ENCODE measurements at regions not wholly inside any gene's neighbourhood (a gene's known extent, or its start where the extent isn't known, plus 50 kb on each side); places are given as distances from the start of the nearest gene placed in this dataset.

DNA sequence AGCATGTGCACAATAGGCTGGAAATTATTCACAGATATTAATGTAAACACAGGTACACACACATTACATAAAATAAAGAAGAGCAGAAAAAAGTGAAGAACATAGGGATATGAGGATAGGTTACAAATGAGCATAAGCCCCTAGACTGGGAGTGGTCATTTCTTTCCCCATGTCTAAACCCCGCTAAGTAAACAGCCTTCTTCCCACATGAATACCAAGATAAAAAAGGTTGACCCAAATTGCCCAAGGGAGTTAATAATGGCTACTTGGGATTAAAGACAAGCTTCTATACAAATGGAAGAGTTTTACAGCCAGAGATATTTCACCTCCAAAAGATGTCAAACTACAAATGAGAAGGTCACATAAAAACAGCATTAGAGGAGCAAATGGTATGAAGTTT lies 527.1 kb upstream of the CELF2 start:
- no peak for DNase-seq (ENCODE audit: low read depth)
- H3K4me3 ChIP-seq (ENCODE audit: control insufficient read depth, low read depth, low read length), result no peak overlapping the region
- TF ChIP-seq, protein P1, sequence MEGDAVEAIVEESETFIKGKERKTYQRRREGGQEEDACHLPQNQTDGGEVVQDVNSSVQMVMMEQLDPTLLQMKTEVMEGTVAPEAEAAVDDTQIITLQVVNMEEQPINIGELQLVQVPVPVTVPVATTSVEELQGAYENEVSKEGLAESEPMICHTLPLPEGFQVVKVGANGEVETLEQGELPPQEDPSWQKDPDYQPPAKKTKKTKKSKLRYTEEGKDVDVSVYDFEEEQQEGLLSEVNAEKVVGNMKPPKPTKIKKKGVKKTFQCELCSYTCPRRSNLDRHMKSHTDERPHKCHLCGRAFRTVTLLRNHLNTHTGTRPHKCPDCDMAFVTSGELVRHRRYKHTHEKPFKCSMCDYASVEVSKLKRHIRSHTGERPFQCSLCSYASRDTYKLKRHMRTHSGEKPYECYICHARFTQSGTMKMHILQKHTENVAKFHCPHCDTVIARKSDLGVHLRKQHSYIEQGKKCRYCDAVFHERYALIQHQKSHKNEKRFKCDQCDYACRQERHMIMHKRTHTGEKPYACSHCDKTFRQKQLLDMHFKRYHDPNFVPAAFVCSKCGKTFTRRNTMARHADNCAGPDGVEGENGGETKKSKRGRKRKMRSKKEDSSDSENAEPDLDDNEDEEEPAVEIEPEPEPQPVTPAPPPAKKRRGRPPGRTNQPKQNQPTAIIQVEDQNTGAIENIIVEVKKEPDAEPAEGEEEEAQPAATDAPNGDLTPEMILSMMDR (conservative IDR thresholded peaks at IDR 0.05; ENCODE audit: control insufficient read depth, insufficient read depth, low read depth, low read length), result no peak

DNA sequence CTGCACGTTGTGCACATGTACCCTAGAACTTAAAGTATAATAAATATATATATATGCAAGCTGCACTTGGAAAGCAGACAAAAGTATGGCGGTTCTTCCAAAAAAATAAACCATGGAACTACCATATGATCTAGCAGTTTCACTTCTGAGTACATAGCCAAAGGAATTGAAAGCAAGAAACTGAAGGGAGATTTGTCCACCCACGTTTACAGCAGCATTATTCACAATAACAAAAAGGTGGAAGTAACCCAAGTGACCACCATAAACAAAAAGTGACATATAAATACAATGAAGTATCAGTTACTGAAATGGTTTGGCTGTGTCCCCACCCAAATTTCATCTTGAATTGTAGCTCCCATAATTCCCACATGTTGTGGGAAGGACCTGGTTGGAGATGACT lies 525.3 kb upstream of the CELF2 start:
- TF ChIP-seq, protein P1 (conservative IDR thresholded peaks at IDR 0.05; ENCODE audit: control insufficient read depth, insufficient read depth, low read depth, low read length), result no peak
- DNase-seq (ENCODE audit: low read depth), result no peak

DNA sequence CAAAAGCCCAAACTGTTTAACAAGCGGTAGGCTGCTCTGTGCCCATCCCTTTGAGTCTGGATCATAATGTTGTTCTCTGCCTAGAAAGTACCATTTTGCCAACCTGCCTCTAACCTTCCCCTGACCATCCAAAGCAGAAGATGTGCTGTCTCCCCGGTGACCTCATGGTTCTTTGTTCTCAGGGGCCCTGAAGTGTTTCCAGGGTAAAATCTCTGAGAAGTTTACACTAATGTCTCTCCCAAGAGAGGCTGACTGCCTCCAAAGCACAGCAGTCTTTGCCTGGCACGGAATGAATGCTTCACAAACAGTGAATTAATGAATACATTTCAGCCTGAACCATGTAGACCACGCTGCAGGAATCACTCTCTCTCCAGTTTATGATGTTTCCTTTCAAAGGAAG lies 523.8 kb upstream of the CELF2 start:
- TF ChIP-seq, protein P1 (conservative IDR thresholded peaks at IDR 0.05; ENCODE audit: control insufficient read depth, insufficient read depth, low read depth, low read length), result no peak
- DNase-seq (ENCODE audit: low read depth), result no peak
- H3K4me3 ChIP-seq (ENCODE audit: control insufficient read depth, low read depth, low read length), result no peak overlapping the region

More for the DNA sequence above, 525.3 kb upstream of the CELF2 start:
- no peak overlapping the region for H3K4me3 ChIP-seq (ENCODE audit: control insufficient read depth, low read depth, low read length)

DNA sequence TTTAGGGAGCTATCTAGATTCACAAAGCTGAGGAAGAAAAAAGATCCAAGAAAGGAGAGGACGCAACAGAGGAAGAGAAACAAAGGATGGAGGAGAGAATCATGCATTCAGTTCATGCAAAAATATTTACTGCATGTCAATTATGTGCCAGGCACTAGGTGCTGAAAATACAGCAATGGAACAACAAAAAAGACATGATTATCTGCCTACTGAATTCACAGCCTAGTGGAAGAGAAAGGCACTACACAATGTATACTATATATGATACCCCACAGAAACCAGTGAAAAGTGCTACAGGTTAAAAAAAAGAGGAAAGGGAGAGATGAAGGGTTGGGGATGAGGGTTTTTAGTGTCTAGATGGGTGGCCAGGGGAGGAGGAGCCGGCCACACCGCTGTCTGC lies 520.4 kb upstream of the CELF2 start:
- H3K4me3 ChIP-seq (ENCODE audit: control insufficient read depth, low read depth, low read length), result no peak overlapping the region
- no peak for DNase-seq (ENCODE audit: low read depth)
- TF ChIP-seq, protein P1 (conservative IDR thresholded peaks at IDR 0.05; ENCODE audit: control insufficient read depth, insufficient read depth, low read depth, low read length), result peak; percentile 6

DNA sequence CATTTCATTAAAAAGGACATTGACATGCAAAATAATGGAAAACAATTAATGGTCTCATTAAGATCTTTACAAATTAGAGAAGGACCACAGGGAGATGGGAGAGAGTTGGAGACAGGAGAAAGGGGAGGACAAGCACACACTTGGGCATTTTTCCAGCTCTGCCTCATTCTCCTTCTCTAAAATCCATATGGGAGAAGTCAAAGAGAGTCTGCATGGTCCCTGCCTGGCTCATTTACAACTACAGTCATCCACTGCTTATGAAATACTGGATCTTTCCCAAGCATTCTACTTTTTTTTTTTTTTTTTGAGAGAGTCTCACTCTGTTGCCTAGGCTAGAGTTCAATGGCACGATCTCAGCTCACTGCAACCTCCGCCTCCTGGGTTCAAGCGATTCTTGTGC lies 518.9 kb upstream of the CELF2 start:
- H3K4me3 ChIP-seq (ENCODE audit: control insufficient read depth, low read depth, low read length), result no peak overlapping the region
- peak; percentile 86 for DNase-seq (ENCODE audit: low read depth)
- TF ChIP-seq, protein P1 (conservative IDR thresholded peaks at IDR 0.05; ENCODE audit: control insufficient read depth, insufficient read depth, low read depth, low read length), result no peak

GRCh38 chr10:10499839-10500238 lies 517.8 kb upstream of the CELF2 start:
- DNase-seq (ENCODE audit: low read depth), result peak; percentile 68
- no peak overlapping the region for H3K4me3 ChIP-seq (ENCODE audit: control insufficient read depth, low read depth, low read length)
- TF ChIP-seq, protein P1 (conservative IDR thresholded peaks at IDR 0.05; ENCODE audit: control insufficient read depth, insufficient read depth, low read depth, low read length), result no peak

GRCh38 chr10:10500937-10501336 lies 516.7 kb upstream of the CELF2 start:
- DNase-seq (ENCODE audit: low read depth), result peak; percentile 86
- no peak overlapping the region for H3K4me3 ChIP-seq (ENCODE audit: control insufficient read depth, low read depth, low read length)
- TF ChIP-seq, protein P1 (conservative IDR thresholded peaks at IDR 0.05; ENCODE audit: control insufficient read depth, insufficient read depth, low read depth, low read length), result no peak
